ENCODE measurements at regions not wholly inside any gene's neighbourhood (a gene's known extent, or its start where the extent isn't known, plus 50 kb on each side); places are given as distances from the start of the nearest gene placed in this dataset.

GRCh38 chrX:45719751-45720501 is 519.2 kb upstream of the DIPK2B start:
- no peak for DNase-seq

DNA sequence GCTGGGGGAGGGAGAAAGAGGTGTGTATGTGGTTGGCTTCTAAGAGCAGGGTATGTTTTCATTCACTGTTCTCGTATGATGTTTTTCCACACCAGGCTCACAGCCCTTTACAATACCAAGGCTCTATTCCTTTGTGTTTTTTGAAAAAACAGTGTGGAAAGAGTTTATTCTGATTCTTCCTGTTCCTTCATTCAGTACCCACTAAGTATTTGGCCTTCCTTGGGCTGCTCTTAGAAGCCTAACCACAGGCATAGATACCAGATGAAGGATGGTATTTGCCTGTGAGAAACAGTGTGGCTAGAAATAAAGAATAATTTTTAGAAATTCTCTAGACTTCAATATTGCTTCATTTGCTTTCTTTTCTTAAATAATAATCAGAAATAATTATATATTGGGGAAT is 518.0 kb upstream of the DIPK2B start:
- DNase-seq: no peak

GRCh38 chrX:45716750-45717149 is 516.1 kb upstream of the DIPK2B start:
- DNase-seq: no peak

- DNase-seq: no peak
These were observed 515.1 kb upstream of the DIPK2B start for GRCh38 chrX:45715748-45716147.

GRCh38 chrX:45714866-45715265 is 514.2 kb upstream of the DIPK2B start:
- no peak for DNase-seq

DNA sequence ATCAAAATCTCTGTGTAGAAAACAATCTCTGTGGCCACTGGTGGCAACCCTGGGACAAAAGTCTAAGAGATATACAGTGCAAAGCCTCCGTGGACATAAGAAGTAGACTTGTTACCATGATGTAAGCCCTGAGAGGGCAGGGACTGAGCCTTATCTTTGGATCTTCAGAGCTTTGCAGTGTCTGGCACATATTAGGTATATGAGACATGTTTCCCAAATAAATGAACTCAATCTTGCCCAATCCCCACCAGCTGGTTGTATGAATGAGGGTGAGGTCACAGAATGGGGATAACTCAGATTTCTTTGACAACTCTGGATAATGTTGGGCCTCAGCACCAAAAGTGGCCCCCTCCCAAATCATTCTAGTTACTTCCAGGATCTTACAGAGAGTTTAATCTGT is 511.4 kb upstream of the DIPK2B start:
- DNase-seq: no peak

GRCh38 chrX:45711231-45711630 is 510.6 kb upstream of the DIPK2B start:
- DNase-seq: no peak

DNA sequence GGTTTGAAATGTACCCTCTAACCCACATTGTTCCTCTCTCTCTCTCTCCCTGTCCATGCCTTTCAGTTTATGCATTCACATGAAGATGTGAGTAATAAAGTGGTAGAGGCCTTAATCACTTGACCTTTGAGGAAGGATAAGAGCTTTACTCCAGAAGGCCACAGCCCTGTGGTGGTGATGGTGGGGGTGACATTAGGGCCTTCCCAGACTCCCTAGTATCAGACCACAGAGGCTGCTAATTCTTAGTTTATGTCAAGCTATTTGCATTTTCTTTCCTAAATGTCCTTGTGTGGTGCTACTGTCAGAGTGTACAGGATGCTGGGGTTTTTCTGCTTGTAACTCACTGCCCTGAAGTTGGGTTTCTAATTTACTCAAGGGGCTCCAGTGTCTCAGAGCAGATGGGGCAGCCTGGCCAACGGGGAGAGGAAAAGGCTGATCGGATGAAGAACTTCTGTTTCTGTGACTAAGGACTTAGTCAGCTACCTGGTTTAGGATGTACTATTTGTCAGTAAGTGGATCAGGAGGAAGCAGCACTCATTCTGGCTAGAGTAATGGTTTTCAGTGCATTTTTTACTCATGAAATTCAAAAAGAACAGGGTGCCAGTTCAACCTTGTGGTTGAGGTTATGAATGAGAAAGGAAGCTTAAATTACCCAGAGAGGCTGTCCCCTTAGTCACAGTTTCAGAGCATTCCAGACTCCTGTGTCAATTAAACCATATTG is 509.6 kb upstream of the DIPK2B start:
- DNase-seq: no peak

GRCh38 chrX:45709381-45709780 is 508.7 kb upstream of the DIPK2B start:
- no peak for DNase-seq

DNA sequence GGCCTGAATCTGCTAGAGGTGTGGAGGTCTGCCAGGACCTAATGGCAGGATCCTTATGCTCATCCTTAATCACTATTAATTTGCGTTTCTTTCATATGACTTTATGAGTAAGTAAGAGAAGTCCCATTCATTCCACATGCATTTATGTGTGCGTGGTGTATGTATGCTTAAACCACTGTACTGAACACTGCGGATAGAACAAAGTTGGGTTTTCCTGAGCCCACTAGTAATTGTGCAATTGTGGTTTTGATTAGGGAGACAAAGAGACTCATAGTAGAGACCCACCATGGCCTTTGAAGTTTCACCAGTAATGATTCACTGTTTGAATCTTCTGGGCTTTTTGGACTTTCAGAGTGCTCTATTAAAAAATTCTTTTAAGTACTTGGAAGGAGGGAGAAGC is 498.5 kb upstream of the DIPK2B start:
- no peak for DNase-seq

GRCh38 chrX:45697591-45697990 is 496.9 kb upstream of the DIPK2B start:
- no peak for DNase-seq

GRCh38 chrX:45696736-45697135 is 496.1 kb upstream of the DIPK2B start:
- DNase-seq: no peak

GRCh38 chrX:45689971-45690370 is 489.3 kb upstream of the DIPK2B start:
- no peak for DNase-seq

DNA sequence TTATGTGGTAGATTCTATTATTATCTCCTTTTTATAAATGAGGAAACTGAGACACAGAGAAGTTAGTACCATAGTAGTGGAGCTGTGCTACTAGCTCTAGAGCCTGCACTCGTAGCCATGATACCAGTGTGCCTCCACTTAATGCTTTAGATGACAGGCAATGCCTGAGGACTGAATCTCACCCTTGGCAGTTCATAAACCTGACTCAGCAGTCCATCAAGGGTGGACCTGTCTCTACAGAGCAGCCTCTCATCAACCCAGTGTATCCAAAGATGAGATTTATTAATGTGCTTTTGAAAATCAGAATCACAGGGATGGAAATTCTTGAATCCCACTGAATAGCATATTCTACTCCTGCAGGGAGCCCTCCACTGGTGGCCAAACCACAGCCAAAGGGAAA is 483.2 kb upstream of the DIPK2B start:
- no peak for DNase-seq

DNA sequence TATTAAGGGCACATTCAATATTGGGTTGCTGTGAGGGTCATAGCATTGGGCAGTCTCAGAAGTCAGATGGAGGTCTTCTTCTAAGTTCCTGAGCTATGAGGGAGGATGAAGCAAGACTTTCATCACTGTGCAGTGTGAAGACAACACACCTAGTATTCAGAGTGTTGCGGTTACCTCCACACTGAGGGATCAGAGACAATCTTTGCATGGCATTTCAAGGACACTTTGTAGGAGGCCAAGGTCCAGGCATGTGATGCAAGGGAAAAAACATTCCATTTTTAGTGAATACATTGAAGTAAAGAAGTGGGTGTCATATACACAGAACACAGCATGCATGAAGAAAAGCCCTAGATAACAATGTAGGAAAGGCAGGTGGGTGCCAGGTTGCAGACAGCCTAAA is 481.2 kb upstream of the DIPK2B start:
- DNase-seq: no peak

GRCh38 chrX:45669715-45670340 is 469.2 kb upstream of the DIPK2B start:
- DNase-seq: no peak

- no peak for DNase-seq
These were observed 468.2 kb upstream of the DIPK2B start for GRCh38 chrX:45668686-45669443.

GRCh38 chrX:45667666-45668065 is 467.0 kb upstream of the DIPK2B start:
- no peak for DNase-seq

DNA sequence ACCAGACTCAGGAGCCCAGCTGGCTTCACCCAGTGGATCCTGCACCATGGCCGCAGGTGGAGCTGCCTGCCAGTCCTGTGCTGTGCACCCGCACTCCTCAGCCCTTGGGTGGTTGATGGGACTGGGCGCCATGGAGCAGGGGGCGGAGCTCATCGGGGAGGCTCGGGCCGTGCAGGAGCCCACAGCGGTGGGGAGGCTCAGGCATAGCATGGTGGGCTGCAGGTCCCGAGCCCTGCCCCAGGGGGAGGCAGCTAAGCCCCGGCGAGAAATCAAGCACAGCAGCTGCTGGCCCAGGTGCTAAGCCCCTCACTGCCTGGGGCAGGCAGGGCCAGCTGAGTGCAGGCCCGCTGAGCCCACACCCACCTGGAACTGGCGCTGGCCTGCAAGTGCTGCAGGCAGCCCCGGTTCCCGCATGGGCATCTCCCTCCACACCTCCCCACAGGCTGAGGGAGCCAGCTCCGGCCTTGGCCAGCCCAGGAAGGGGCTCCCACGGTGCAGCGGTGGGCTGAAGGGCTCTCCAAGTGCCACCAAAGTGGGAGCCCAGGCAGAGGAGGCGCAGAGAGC is 464.1 kb upstream of the DIPK2B start:
- no peak for DNase-seq

DNA sequence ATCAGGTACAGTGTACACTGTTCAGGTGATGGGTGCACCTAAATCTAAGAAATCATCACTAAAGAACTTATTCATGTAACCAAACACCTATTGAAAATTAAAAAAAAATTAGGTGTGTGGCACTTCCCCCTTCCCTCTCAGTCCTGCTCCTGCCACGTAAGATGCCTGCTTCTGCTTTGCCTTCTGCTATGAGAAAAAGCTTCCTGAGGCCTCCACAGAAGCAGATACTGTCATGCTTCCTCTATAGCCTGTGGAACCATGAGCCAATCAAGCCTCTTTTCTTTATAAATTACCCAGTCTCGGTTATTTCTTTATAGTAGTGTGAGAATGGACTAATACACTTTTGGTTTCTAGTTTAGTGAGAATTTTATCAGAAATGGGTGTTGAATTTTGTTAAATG is 459.8 kb upstream of the DIPK2B start:
- no peak for DNase-seq

GRCh38 chrX:45633419-45633818 is 432.7 kb upstream of the DIPK2B start:
- no peak for DNase-seq

GRCh38 chrX:45632506-45632905 is 431.8 kb upstream of the DIPK2B start:
- no peak for DNase-seq

DNA sequence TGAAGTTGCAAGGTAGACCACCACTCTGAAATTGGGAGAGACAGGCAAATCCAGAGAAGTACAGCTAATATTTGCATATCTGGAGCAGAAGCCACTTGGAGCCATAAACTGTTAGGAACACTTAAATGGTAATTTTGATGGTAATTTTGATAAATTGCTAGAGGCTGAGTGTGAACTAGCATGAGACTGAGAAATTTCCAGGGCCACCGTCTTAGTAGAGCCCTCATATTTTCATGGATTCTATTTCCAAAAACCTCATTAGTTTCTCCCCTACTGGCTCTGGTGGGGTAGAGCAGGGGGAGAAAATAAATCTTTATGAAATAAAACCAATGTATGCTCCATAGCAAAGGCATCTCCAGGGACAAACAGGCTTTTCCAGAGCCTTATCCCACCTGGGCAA is 429.4 kb upstream of the DIPK2B start:
- DNase-seq: no peak
